ENCODE measurements at regions not wholly inside any gene's neighbourhood (a gene's known extent, or its start where the extent isn't known, plus 50 kb on each side); places are given as distances from the start of the nearest gene placed in this dataset.

DNA sequence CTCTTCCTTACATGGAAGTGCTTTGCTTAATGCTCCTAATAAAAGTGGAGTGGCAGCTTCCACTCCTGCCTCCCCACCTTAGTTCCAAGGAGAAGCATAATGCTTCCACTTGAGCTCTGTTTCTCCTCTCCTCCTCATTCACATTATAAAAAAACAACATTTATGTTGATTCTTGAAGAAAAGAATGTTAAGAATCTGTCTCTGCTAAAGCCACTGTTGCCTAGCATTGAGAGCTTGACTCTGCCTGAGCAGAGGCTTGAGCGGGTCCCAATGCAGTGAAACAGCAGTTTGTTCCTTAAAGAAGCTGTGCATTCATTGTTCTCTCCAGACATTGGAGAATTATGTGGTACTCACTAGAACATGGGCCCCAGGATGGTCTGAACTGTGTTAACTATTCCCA lies 101.5 kb upstream of the GHR start:
- no peak for DNase-seq (ENCODE audit: extremely low spot score, unreplicated experiment)
- TF ChIP-seq, protein P1, sequence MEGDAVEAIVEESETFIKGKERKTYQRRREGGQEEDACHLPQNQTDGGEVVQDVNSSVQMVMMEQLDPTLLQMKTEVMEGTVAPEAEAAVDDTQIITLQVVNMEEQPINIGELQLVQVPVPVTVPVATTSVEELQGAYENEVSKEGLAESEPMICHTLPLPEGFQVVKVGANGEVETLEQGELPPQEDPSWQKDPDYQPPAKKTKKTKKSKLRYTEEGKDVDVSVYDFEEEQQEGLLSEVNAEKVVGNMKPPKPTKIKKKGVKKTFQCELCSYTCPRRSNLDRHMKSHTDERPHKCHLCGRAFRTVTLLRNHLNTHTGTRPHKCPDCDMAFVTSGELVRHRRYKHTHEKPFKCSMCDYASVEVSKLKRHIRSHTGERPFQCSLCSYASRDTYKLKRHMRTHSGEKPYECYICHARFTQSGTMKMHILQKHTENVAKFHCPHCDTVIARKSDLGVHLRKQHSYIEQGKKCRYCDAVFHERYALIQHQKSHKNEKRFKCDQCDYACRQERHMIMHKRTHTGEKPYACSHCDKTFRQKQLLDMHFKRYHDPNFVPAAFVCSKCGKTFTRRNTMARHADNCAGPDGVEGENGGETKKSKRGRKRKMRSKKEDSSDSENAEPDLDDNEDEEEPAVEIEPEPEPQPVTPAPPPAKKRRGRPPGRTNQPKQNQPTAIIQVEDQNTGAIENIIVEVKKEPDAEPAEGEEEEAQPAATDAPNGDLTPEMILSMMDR (conservative IDR thresholded peaks at IDR 0.05) = no peak

DNA sequence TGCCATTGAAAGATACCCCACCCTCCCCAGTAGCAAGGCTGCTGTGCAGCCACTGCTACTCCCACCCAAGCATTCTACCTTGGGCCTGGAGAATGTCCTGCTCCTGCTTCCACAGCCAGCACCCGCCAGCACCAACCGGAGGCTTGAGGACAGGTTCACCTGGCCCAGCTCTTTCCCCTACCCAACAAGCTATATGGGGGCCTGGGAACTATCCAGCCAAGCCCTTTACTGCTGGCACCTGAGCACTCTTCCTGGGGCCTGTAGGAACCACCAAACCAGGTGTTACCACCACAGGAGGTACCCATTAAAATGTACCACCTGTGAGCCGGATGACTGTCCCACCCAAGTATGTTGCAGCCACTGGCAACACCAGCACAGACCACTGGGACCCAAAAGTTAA lies 86.1 kb upstream of the GHR start:
- H3K36me3 Mint-ChIP-seq = no peaks in the 10 kb centered on the region
- no peak overlapping the region for H3K4me3 Mint-ChIP-seq
- H3K27me3 Mint-ChIP-seq = no peaks in the 10 kb centered on the region
- TF ChIP-seq, protein P1 (conservative IDR thresholded peaks at IDR 0.05) = no peak
- no peak overlapping the region for H3K27ac Mint-ChIP-seq
- H3K4me1 Mint-ChIP-seq (ENCODE audit: unreplicated experiment) = no peaks in the 10 kb centered on the region
- DNase-seq (ENCODE audit: extremely low spot score, unreplicated experiment) = no peak
- H3K9me3 Mint-ChIP-seq = no peaks in the 10 kb centered on the region

More for the DNA sequence above, 101.5 kb upstream of the GHR start:
- no peak overlapping the region for H3K4me3 Mint-ChIP-seq
- no peaks in the 10 kb centered on the region for H3K4me1 Mint-ChIP-seq (ENCODE audit: unreplicated experiment)
- H3K9me3 Mint-ChIP-seq = no peaks in the 10 kb centered on the region
- H3K36me3 Mint-ChIP-seq = no peaks in the 10 kb centered on the region
- no peaks in the 10 kb centered on the region for H3K27me3 Mint-ChIP-seq
- H3K27ac Mint-ChIP-seq = no peak overlapping the region

DNA sequence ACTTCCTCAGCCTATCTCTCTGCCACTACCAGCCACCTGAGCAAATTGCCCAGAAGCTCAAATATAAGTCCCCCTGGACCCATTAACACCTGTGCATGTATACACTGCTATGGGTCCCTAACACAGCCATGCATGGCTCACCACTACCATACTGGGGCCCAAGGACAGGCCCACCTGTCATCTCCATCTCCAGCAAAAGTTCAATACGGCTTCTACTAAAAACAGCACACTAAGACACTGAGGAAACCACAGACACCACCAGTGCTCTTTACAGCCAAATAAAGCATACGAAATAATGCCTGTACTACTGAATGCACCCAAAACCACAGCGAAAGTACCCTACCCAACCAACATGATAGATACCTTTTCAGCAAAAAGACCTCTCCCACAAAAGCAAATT lies 85.6 kb upstream of the GHR start:
- no peaks in the 10 kb centered on the region for H3K9me3 Mint-ChIP-seq
- no peak for DNase-seq (ENCODE audit: extremely low spot score, unreplicated experiment)
- H3K27me3 Mint-ChIP-seq = no peaks in the 10 kb centered on the region
- no peak overlapping the region for H3K27ac Mint-ChIP-seq
- no peak overlapping the region for H3K4me3 Mint-ChIP-seq
- no peaks in the 10 kb centered on the region for H3K4me1 Mint-ChIP-seq (ENCODE audit: unreplicated experiment)
- TF ChIP-seq, protein P1 (conservative IDR thresholded peaks at IDR 0.05) = no peak
- H3K36me3 Mint-ChIP-seq = no peaks in the 10 kb centered on the region

DNA sequence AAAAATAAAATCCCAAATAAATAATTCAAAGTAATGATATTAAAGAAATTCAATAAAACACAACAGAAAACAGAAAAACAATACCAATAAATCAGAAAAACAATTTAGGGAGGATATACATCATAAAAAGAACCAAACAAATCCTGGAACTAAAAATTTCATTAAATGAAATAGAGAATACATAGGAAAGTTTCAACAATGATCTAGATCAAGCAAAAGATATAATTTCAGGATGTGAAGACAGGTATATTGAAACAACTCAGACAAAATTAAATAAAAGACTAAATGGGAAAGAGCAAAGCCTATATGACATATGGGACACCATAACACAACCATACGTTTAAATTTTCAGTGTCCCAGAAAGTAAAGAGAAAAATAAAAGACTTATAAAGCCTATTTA lies 85.1 kb upstream of the GHR start:
- Mint-ChIP-seq H3K9me3 (no peaks in the 10 kb centered on the region), H3K4me3 (no peak overlapping the region), H3K27me3 (no peaks in the 10 kb centered on the region), H3K27ac (no peak overlapping the region), H3K4me1 (ENCODE audit: unreplicated experiment) (no peaks in the 10 kb centered on the region), H3K36me3 (no peaks in the 10 kb centered on the region)
- TF ChIP-seq, protein P1 (conservative IDR thresholded peaks at IDR 0.05) = no peak
- DNase-seq (ENCODE audit: extremely low spot score, unreplicated experiment) = no peak

DNA sequence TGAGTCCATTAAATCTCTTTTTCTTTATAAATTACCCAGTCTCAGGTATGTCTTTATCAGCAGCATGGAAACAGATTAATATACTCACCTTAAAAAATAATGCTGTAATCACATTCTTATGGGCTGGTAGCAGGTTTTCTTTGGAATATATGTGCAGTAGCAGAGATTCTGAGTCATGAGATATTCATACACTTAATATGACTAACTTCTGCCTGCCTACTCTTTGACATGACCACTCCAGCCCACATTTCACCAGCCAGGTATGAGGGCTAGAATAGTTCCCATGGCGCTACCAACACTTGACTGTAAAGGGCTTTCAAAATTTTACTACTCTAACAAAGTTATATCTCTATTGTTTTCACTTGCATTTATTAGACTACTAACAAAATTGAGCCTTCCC lies 74.1 kb upstream of the GHR start:
- no peak for DNase-seq (ENCODE audit: extremely low spot score, unreplicated experiment)
- H3K36me3 Mint-ChIP-seq = no peaks in the 10 kb centered on the region
- no peaks in the 10 kb centered on the region for H3K4me1 Mint-ChIP-seq (ENCODE audit: unreplicated experiment)
- H3K4me3 Mint-ChIP-seq = no peak overlapping the region
- H3K27ac Mint-ChIP-seq = no peak overlapping the region
- H3K9me3 Mint-ChIP-seq = no peaks in the 10 kb centered on the region
- H3K27me3 Mint-ChIP-seq = no peaks in the 10 kb centered on the region
- TF ChIP-seq, protein P1 (conservative IDR thresholded peaks at IDR 0.05) = no peak

DNA sequence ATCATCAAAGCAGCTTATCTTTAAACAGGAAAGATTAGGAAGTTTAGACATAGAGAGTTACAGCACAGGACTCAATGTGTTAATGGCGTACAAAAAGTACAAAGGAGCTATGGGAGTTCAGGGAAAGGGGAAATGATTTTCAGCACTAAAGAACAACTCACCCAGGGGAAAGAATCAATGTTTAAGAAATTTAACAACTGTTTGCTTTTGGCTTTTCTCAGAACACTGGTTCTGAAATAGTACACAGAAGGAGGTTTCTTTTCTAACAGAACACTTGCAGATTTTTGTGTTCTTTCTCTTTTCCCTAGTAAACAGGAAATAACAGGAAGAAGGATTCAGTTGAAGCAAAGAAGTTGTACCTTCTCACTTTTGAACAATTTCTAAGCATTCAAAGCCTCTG lies 71.3 kb upstream of the GHR start:
- Mint-ChIP-seq H3K36me3 (no peaks in the 10 kb centered on the region), H3K27ac (no peak overlapping the region), H3K4me3 (no peak overlapping the region), H3K27me3 (no peaks in the 10 kb centered on the region), H3K9me3 (no peaks in the 10 kb centered on the region), H3K4me1 (ENCODE audit: unreplicated experiment) (no peaks in the 10 kb centered on the region)
- TF ChIP-seq, protein P1 (conservative IDR thresholded peaks at IDR 0.05) = no peak
- no peak for DNase-seq (ENCODE audit: extremely low spot score, unreplicated experiment)

Data from type B pancreatic cell (in vitro differentiated cells).